Glomerular visceral epithelial cell (primary cell): ENCODE measurements at regions not wholly inside any gene's neighbourhood (a gene's known extent, or its start where the extent isn't known, plus 50 kb on each side); places are given as distances from the start of the nearest gene placed in this dataset.
"Not testable (repeated sequence)": the region's sequence is repeated elsewhere in the genome, so short reads cannot be mapped to it uniquely, and the experiment has no call there.

ENCODE experiments used
- DNase-seq: peaks from one replicate; pipeline ENCODE4 v3.0.0-alpha.2; 2016; ENCODE audit errors: extremely low spot score

- no peak for DNase-seq
Observed at GRCh38 chr5:133881576-133882388, 86.6 kb downstream of the C5orf15 start.

- DNase-seq, result no peak
Observed at GRCh38 chr5:133878236-133878555, 90.2 kb downstream of the C5orf15 start.

- no peak for DNase-seq
Observed at GRCh38 chr5:133877351-133878235, 90.8 kb downstream of the C5orf15 start.

GRCh38 chr5:133876266-133876665, 92.2 kb downstream of the C5orf15 start:
- DNase-seq, result no peak

- no peak for DNase-seq
Observed at GRCh38 chr5:133875179-133875578, 93.2 kb downstream of the C5orf15 start.

- no peak for DNase-seq
Observed at GRCh38 chr5:133873449-133873848, 95.0 kb downstream of the C5orf15 start.

GRCh38 chr5:133870661-133871060, 97.8 kb downstream of the C5orf15 start:
- DNase-seq, result peak; percentile 96

GRCh38 chr5:133869519-133870335, 98.7 kb downstream of the C5orf15 start:
- DNase-seq, result no peak

- DNase-seq, result peak; percentile 53
Observed at GRCh38 chr5:133868946-133869518, 99.4 kb downstream of the C5orf15 start.

- no peak for DNase-seq
Observed at GRCh38 chr5:133867851-133868545, 100.4 kb downstream of the C5orf15 start.

GRCh38 chr5:133867341-133867740, 101.1 kb downstream of the C5orf15 start:
- DNase-seq, result no peak

- DNase-seq, result no peak
Observed at GRCh38 chr5:133866903-133867245, 101.6 kb downstream of the C5orf15 start.

GRCh38 chr5:133866160-133866902, 102.1 kb downstream of the C5orf15 start:
- no peak for DNase-seq

GRCh38 chr5:133865113-133865512, 103.3 kb downstream of the C5orf15 start:
- DNase-seq, result no peak

GRCh38 chr5:133864711-133865110, 103.7 kb downstream of the C5orf15 start:
- no peak for DNase-seq

GRCh38 chr5:133863857-133864585, 104.4 kb downstream of the C5orf15 start:
- no peak for DNase-seq

- no peak for DNase-seq
Observed at GRCh38 chr5:133861161-133861737, 107.2 kb downstream of the C5orf15 start.

- DNase-seq, result no peak
Observed at GRCh38 chr5:133859073-133859472, 109.4 kb downstream of the C5orf15 start.

- not testable (repeated sequence) for DNase-seq
Observed at GRCh38 chr5:133857595-133858313, 110.7 kb downstream of the C5orf15 start.
